Thyroid gland (tissue), 4 donors: ENCODE measurements at regions not wholly inside any gene's neighbourhood (a gene's known extent, or its start where the extent isn't known, plus 50 kb on each side); places are given as distances from the start of the nearest gene placed in this dataset.

Source experiments
- CTCF ChIP-seq, 6 experiments: fragments of 200-600 bp in 3 of 6; fragments of 450-650 bp in 3 of 6; sonication (generic) in 3 of 6; IDR thresholded peaks; one replicate each; pipeline ENCODE4 v1.5.1; 2016 to 2019; ENCODE audit warnings: antibody characterized with exemption in 6 of 6, mild to moderate bottlenecking in 2 of 6, inconsistent platforms in 1 of 6, moderate library complexity in 1 of 6
- POLR2A ChIP-seq, 2 donors: fragments of 450-650 bp; IDR thresholded peaks; one replicate each; pipeline ENCODE4 v1.6.1; 2017; ENCODE audit warnings: antibody characterized with exemption in 2 of 2, mild to moderate bottlenecking in 2 of 2, moderate library complexity in 1 of 2

GRCh38 chr6:139533573-139534471 lies 159.4 kb upstream of the CITED2 start:
- TF ChIP-seq POLR2A (IDR thresholded peaks at IDR 0.05) (peak in 1 of 2 donors; percentile 58), CTCF (IDR thresholded peaks at IDR 0.05) (no peak)
